ENCODE measurements at regions not wholly inside any gene's neighbourhood (a gene's known extent, or its start where the extent isn't known, plus 50 kb on each side); places are given as distances from the start of the nearest gene placed in this dataset.
"Not testable (repeated sequence)": the region's sequence is repeated elsewhere in the genome, so short reads cannot be mapped to it uniquely, and the experiment has no call there.

DNA sequence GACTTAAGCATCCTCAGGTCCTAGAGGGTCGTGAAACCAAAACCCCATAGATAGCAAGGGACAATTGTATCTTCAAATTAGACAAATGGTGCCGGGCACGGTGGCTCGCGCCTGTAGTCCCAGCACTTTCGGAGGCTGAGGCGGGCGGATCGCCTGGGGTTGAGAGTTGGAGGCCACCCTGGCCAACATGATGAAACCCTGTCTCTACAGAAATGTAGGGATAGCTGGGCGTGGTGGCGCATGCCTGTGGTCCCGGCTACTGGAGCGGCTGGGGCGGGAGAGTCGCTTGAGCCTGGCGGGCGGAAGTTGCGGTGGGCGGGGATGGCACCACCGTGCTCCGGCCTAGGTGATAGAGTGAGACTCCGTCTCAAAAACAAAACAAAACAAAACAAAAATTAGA lies 780.6 kb downstream of the BRINP3 start:
- intact Hi-C loops (cut with DNase I), result no loop called here
- no peak for DNase-seq

DNA sequence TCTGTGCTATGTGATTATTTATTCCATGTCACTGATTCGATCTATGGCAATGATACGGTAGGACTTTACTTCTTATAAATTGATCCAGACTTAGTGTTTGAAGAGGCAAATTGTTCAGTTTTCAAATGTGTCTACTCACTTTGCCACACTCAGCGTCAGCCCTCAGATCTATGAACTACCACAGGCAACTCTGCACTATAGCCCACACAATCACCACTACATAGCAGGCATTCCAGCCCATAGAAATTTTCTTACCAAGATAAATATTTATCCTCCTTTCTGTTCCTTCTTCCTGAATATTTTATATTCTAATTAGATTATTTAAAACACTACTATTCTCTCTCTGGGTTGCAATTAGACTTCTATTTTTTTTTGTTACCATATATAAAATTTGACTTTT lies 776.1 kb downstream of the BRINP3 start:
- DNase-seq (no peak), ATAC-seq (no peak)
- Histone ChIP-seq H3K4me3 (no peak overlapping the region), H3K36me3 (replicated peaks in 1 of 2; ENCODE audit: insufficient read depth in 1 of 2, low read depth in 2 of 2) (no peaks in the 10 kb centered on the region), H3K9me3 (no peaks in the 10 kb centered on the region), H3K4me1 (no peaks in the 10 kb centered on the region), H3K27me3 (no peaks in the 10 kb centered on the region), H3K27ac (no peak overlapping the region)
- TF ChIP-seq POLR2A (IDR thresholded peaks at IDR 0.05), result no peak
- TF ChIP-seq, protein P1, sequence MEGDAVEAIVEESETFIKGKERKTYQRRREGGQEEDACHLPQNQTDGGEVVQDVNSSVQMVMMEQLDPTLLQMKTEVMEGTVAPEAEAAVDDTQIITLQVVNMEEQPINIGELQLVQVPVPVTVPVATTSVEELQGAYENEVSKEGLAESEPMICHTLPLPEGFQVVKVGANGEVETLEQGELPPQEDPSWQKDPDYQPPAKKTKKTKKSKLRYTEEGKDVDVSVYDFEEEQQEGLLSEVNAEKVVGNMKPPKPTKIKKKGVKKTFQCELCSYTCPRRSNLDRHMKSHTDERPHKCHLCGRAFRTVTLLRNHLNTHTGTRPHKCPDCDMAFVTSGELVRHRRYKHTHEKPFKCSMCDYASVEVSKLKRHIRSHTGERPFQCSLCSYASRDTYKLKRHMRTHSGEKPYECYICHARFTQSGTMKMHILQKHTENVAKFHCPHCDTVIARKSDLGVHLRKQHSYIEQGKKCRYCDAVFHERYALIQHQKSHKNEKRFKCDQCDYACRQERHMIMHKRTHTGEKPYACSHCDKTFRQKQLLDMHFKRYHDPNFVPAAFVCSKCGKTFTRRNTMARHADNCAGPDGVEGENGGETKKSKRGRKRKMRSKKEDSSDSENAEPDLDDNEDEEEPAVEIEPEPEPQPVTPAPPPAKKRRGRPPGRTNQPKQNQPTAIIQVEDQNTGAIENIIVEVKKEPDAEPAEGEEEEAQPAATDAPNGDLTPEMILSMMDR (IDR thresholded peaks at IDR 0.05), result no peak
- 23 to 26% methylated on average over 3 of the region's 3 CpGs for WGBS, 2 donors
- intact Hi-C loops (cut with DNase I), result no loop called here

More for the DNA sequence above, 780.6 kb downstream of the BRINP3 start:
- H3K27ac ChIP-seq, result no peak overlapping the region
- H3K4me3 ChIP-seq, result no peak overlapping the region
- H3K9me3 ChIP-seq, result no peaks in the 10 kb centered on the region
- no peaks in the 10 kb centered on the region for H3K27me3 ChIP-seq
- TF ChIP-seq, protein P1 (IDR thresholded peaks at IDR 0.05), result no peak
- TF ChIP-seq POLR2A (IDR thresholded peaks at IDR 0.05), result no peak
- 94 to 97% methylated on average over 21 to 22 of the region's 22 CpGs for WGBS, 2 donors
- no peaks in the 10 kb centered on the region for H3K4me1 ChIP-seq
- ATAC-seq, result no peak
- H3K36me3 ChIP-seq (replicated peaks in 1 of 2; ENCODE audit: insufficient read depth in 1 of 2, low read depth in 2 of 2), result no peaks in the 10 kb centered on the region

DNA sequence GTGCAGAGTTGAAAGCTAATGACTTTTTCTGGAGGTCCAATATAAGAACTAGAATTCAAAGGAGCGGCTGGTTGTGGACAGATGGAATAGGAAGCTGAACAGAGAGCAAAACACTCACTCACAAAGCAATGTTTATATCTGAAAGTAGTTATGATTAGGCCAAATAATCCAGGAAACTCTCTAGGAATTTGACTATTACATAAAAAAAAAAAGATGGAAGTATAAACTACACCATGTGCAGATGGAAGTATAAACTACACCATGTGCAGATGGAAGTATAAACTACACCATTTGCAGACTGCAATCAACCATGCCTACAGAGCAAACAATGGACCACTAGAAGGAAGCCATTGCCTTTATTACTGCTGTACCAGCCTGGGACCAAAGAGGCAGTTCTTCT lies 771.1 kb downstream of the BRINP3 start:
- ATAC-seq, result no peak
- Histone ChIP-seq H3K36me3 (replicated peaks in 1 of 2; ENCODE audit: insufficient read depth in 1 of 2, low read depth in 2 of 2) (no peaks in the 10 kb centered on the region), H3K9me3 (no peaks in the 10 kb centered on the region), H3K4me3 (no peak overlapping the region), H3K27ac (no peak overlapping the region), H3K27me3 (no peaks in the 10 kb centered on the region), H3K4me1 (no peaks in the 10 kb centered on the region)
- intact Hi-C loops (cut with DNase I), result no loop called here
- TF ChIP-seq, protein P1 (IDR thresholded peaks at IDR 0.05), result no peak
- no peak for TF ChIP-seq POLR2A (IDR thresholded peaks at IDR 0.05)
- DNase-seq, result no peak
- WGBS, 2 donors, result 83 to 89% methylated on average over 1 of the region's 1 CpG

DNA sequence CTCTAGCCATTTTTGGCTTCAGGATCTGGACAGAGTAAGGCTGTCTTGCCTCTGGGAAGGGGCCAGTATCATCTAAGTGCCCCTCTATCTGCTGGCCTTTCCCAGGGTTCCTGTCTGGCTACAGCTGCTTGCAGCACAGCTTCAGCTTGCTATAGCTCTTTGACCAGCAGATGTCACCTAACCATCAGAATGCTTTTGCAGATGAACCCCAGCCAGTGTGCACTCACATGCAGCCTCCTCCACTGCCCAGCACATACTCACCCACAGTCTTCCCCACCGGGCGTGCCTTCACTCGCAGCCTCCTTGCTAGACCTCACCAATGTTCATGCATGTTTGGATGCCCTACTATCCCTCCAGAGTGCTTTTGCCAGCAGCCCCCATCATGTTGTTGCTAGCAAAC lies 769.0 kb downstream of the BRINP3 start:
- DNase-seq (no peak), ATAC-seq (no peak)
- intact Hi-C loops (cut with DNase I), result no loop called here
- no peak overlapping the region for H3K27ac ChIP-seq
- TF ChIP-seq, protein P1 (IDR thresholded peaks at IDR 0.05), result no peak
- no peak for TF ChIP-seq POLR2A (IDR thresholded peaks at IDR 0.05)
- no peaks in the 10 kb centered on the region for H3K36me3 ChIP-seq (replicated peaks in 1 of 2; ENCODE audit: insufficient read depth in 1 of 2, low read depth in 2 of 2)
- 82 to 84% methylated on average over 3 of the region's 3 CpGs for WGBS, 2 donors
- no peaks in the 10 kb centered on the region for H3K4me1 ChIP-seq
- H3K27me3 ChIP-seq, result no peaks in the 10 kb centered on the region
- H3K4me3 ChIP-seq, result no peak overlapping the region
- no peaks in the 10 kb centered on the region for H3K9me3 ChIP-seq

DNA sequence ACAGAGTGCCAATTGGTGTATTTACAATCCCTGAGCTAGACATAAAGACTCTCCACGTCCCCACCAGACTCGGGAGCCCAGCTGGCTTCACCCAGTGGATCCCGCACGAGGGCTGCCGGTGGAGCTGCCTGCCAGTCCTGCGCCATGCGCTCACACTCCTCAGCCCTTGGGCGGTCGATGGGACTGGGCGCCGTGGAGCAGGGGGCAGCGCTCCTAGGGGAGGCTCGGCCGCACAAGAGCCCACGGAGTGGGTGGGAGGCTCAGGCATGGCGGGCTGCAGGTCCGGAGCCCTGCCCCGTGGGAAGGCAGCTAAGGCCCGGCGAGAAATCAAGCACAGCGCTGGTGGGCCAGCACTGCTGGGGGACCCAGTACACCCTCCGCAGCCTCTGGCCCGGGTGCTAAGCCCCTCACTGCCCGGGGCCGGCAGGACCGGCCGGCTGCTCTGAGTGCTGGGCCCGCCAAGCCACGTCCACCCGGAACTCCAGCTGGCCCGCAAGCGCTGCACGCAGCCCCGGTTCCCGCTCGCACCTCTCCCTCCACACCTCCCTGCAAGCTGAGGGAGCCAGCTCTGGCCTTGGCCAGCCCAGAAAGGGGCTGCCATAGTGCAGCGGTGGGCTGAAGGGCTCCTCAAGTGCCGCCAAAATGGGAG lies 759.4 kb downstream of the BRINP3 start:
- intact Hi-C loops (cut with DNase I); H3K27me3 ChIP-seq; H3K36me3 ChIP-seq (replicated peaks in 1 of 2; ENCODE audit: insufficient read depth in 1 of 2, low read depth in 2 of 2); H3K9me3 ChIP-seq; H3K27ac ChIP-seq; ATAC-seq; H3K4me1 ChIP-seq; DNase-seq; H3K4me3 ChIP-seq: not testable (repeated sequence)
- WGBS, 2 donors, result 96 to 98% methylated on average over 20 to 23 of the region's 38 CpGs

Data from body of pancreas (tissue), 4 donors.